IMR-90 (cell line): ENCODE measurements at regions not wholly inside any gene's neighbourhood (a gene's known extent, or its start where the extent isn't known, plus 50 kb on each side); places are given as distances from the start of the nearest gene placed in this dataset.

Source experiments
- ATAC-seq: fragments of 200-7000 bp; cut with Tn5 transposase; 2 replicates; pipeline ENCODE4 v1.9.1; 2020; ENCODE audit warnings: low read depth, mild to moderate bottlenecking, moderate library complexity
- BruUV-seq: library from RNA; stranded (reverse); fragments of 400-500 nt; replicated peaks from 2 replicates; lab custom pipeline; 2021; lab: Mats Ljungman, UMichigan
- CTCF ChIA-PET: fragments of 300-600 bp; formaldehyde crosslinking; extraction: SDS; loops from one replicate; lab custom pipeline; 2021; ENCODE audit warnings: antibody characterized with exemption; lab: Yijun Ruan, JAX
- POLR2A ChIA-PET: fragments of 300-600 bp; sonication (Branson Sonifier 250); formaldehyde crosslinking; loops from one replicate; lab custom pipeline; 2022; ENCODE audit warnings: antibody characterized with exemption; ENCODE audit not compliant: unreplicated experiment; lab: Charles Lee
- DNase-seq: peaks from one replicate; pipeline ENCODE4 v3.0.0; 2013
- H2AFZ ChIP-seq: replicated peaks from 2 replicates; pipeline ENCODE3; 2013; ENCODE audit warnings: low read length, mild to moderate bottlenecking; ENCODE audit not compliant: poor library complexity
- H2AK5ac ChIP-seq: 2 replicates; pipeline ENCODE4 v1.6.1; 2013; ENCODE audit warnings: low read depth, low read length, inconsistent platforms
- H2AK9ac ChIP-seq: replicated peaks from 2 replicates; pipeline ENCODE3; 2013; ENCODE audit warnings: mild to moderate bottlenecking, low read depth, low read length, moderate library complexity; ENCODE audit not compliant: poor library complexity
- H2BK120ac ChIP-seq: 2 replicates; pipeline ENCODE4 v1.6.1; 2013; ENCODE audit warnings: low read depth, low read length, inconsistent platforms
- H2BK15ac ChIP-seq: 3 replicates; pipeline ENCODE4 v1.6.1; 2013; ENCODE audit warnings: low read depth, low read length, inconsistent platforms
- H2BK20ac ChIP-seq: 2 replicates; pipeline ENCODE4 v1.6.1; 2013; ENCODE audit warnings: low read depth, mild to moderate bottlenecking, inconsistent platforms, low read length, moderate library complexity
- H2BK5ac ChIP-seq: 2 replicates; pipeline ENCODE4 v1.6.1; 2013; ENCODE audit warnings: mild to moderate bottlenecking, low read depth, low read length, inconsistent platforms; ENCODE audit not compliant: poor library complexity, severe bottlenecking
- H3K14ac ChIP-seq: replicated peaks from 2 replicates; pipeline ENCODE4 v1.6.1; 2013; ENCODE audit warnings: low read depth, low read length, inconsistent platforms
- H3K18ac ChIP-seq: 2 replicates; pipeline ENCODE4 v1.6.1; 2013; ENCODE audit warnings: low read depth, low read length, control low read depth
- H3K23ac ChIP-seq: 2 replicates; pipeline ENCODE4 v1.6.1; 2013; ENCODE audit warnings: low read depth, low read length, inconsistent platforms
- H3K27ac ChIP-seq: 2 replicates; pipeline ENCODE4 v1.5.1; 2013; ENCODE audit warnings: mild to moderate bottlenecking, control low read depth, low read length; ENCODE audit not compliant: insufficient read depth
- H3K27me3 ChIP-seq: 2 replicates; pipeline ENCODE4 v1.6.1; 2013; ENCODE audit warnings: low read length; ENCODE audit not compliant: control insufficient read depth, insufficient read depth
- H3K36me3 ChIP-seq: 2 replicates; pipeline ENCODE4 v1.6.1; 2013; ENCODE audit warnings: low read length, mixed read lengths; ENCODE audit not compliant: control insufficient read depth, insufficient read depth
- H3K4ac ChIP-seq: 2 replicates; pipeline ENCODE4 v1.6.1; 2013; ENCODE audit warnings: low read depth, low read length, inconsistent platforms
- H3K4me1 ChIP-seq: 2 replicates; pipeline ENCODE4 v1.6.1; 2013; ENCODE audit warnings: low read length, mixed read lengths; ENCODE audit not compliant: control insufficient read depth, insufficient read depth
- H3K4me2 ChIP-seq: 2 replicates; pipeline ENCODE4 v1.6.1; 2013; ENCODE audit warnings: low read depth, mild to moderate bottlenecking, control low read depth, low read length, moderate library complexity
- H3K4me3 ChIP-seq: 2 replicates; pipeline ENCODE4 v1.5.1; 2013; ENCODE audit warnings: low read depth, mild to moderate bottlenecking, control low read depth, low read length, moderate library complexity; ENCODE audit not compliant: insufficient read depth
- H3K56ac ChIP-seq: 2 replicates; pipeline ENCODE4 v1.6.1; 2013; ENCODE audit warnings: low read length, inconsistent platforms; ENCODE audit not compliant: insufficient read depth; ENCODE audit errors: extremely low read depth
- H3K79me1 ChIP-seq, 2 experiments: 2 replicates each; pipeline ENCODE4 v1.6.1; 2013; ENCODE audit warnings: low read length in 2 of 2, inconsistent platforms in 1 of 2, low read depth in 1 of 2
- H3K9ac ChIP-seq: 2 replicates; pipeline ENCODE4 v1.6.1; 2013; ENCODE audit warnings: low read depth, low read length, control low read depth
- H3K9me1 ChIP-seq: 2 replicates; pipeline ENCODE4 v1.6.1; 2013; ENCODE audit warnings: low read length, inconsistent platforms; ENCODE audit not compliant: insufficient read depth
- H3K9me3 ChIP-seq: 2 replicates; pipeline ENCODE4 v1.6.1; 2013; ENCODE audit warnings: low read length; ENCODE audit not compliant: control insufficient read depth, insufficient read depth
- H4K20me1 ChIP-seq: 2 replicates; pipeline ENCODE4 v1.6.1; 2013; ENCODE audit warnings: low read length, inconsistent platforms; ENCODE audit not compliant: insufficient read depth
- H4K5ac ChIP-seq: 2 replicates; pipeline ENCODE4 v1.6.1; 2013; ENCODE audit warnings: mild to moderate bottlenecking, low read depth, low read length, control low read depth
- H4K8ac ChIP-seq, 2 experiments: 2 replicates each; pipeline ENCODE4 v1.6.1; 2013; ENCODE audit warnings: low read depth in 2 of 2, low read length in 2 of 2, control low read depth in 1 of 2, inconsistent platforms in 1 of 2
- H4K91ac ChIP-seq: 2 replicates; pipeline ENCODE4 v1.6.1; 2013; ENCODE audit warnings: low read depth, low read length, inconsistent platforms; ENCODE audit not compliant: insufficient read depth
- BHLHE40 ChIP-seq: fragments of 150-350 bp; IDR thresholded peaks from 2 replicates; pipeline ENCODE4 v1.6.1; 2016; ENCODE audit warnings: mild to moderate bottlenecking, low read depth, low read length
- CHD1 ChIP-seq: IDR thresholded peaks from 2 replicates; pipeline ENCODE4 v1.6.1; 2012; ENCODE audit warnings: low read depth, low read length, improper control_type of control experiment
- CTCF ChIP-seq: conservative IDR thresholded peaks from 2 replicates; pipeline ENCODE4 v1.5.1; 2012; ENCODE audit warnings: mild to moderate bottlenecking, low read depth, low read length, improper control_type of control experiment
- FOS ChIP-seq: fragments of 150-350 bp; IDR thresholded peaks from 2 replicates; pipeline ENCODE4 v1.6.1; 2016; ENCODE audit warnings: low read depth, low read length
- MAFK ChIP-seq: IDR thresholded peaks from 2 replicates; pipeline ENCODE4 v1.6.1; 2012; ENCODE audit warnings: low read depth, low read length, improper control_type of control experiment
- MAZ ChIP-seq: IDR thresholded peaks from 2 replicates; pipeline ENCODE4 v1.6.1; 2012; ENCODE audit warnings: low read depth, mild to moderate bottlenecking, low read length, improper control_type of control experiment, moderate library complexity, borderline replicate concordance
- MXI1 ChIP-seq: IDR thresholded peaks from 2 replicates; pipeline ENCODE4 v1.6.1; 2012; ENCODE audit warnings: low read depth, mild to moderate bottlenecking, low read length, moderate library complexity, borderline replicate concordance
- POLR2A ChIP-seq: IDR thresholded peaks from 2 replicates; pipeline ENCODE4 v1.6.1; 2012; ENCODE audit warnings: mild to moderate bottlenecking, low read depth, low read length
- RAD21 ChIP-seq: IDR thresholded peaks from 2 replicates; pipeline ENCODE4 v1.6.1; 2012; ENCODE audit warnings: low read length, improper control_type of control experiment
- RFX5 ChIP-seq: IDR thresholded peaks from 2 replicates; pipeline ENCODE4 v1.8.0; 2012; ENCODE audit warnings: low read depth, mild to moderate bottlenecking, low read length, moderate library complexity
- SMC3 ChIP-seq: fragments of 150-350 bp; IDR thresholded peaks from 2 replicates; pipeline ENCODE4 v1.6.1; 2016; ENCODE audit warnings: low read depth, mild to moderate bottlenecking, antibody characterized with exemption, low read length, moderate library complexity
- WGBS, 2 experiments: methylation state at CpG; one replicate each; pipeline versions ENCODE4 v1.1.5 to v1.1.7; 2013; ENCODE audit warnings: missing lambda C conversion rate in 2 of 2; ENCODE audit not compliant: insufficient read length in 1 of 2; ENCODE audit errors: extremely low coverage in 2 of 2; 5-methylcytosine and 5-hydroxymethylcytosine counted together
- dilution Hi-C: fragments of 300-500 bp; cut with HindIII; formaldehyde crosslinking; loops from one replicate; pipeline ENCODE4 v1.14.3; 2018; ENCODE audit warnings: low sequenced_read_pairs; ENCODE audit not compliant: unreplicated experiment
- in situ Hi-C: fragments of 300-500 bp; cut with MboI; formaldehyde crosslinking; loops from 3 replicates; pipeline ENCODE4 v1.14.3; 2019; ENCODE audit warnings: low sequenced_read_pairs, inconsistent platforms, mixed read lengths
- intact Hi-C: fragments of 100-400 bp; cut with micrococcal nuclease; formaldehyde crosslinking; loops from 2 replicates; pipeline ENCODE4 v1.10.0; 2022
- TF ChIP-seq, protein P1 (sequence below): fragments of 150-350 bp; IDR thresholded peaks from 2 replicates; pipeline ENCODE4 v1.6.1; 2017; ENCODE audit warnings: mild to moderate bottlenecking, antibody characterized with exemption, low read length, low read depth
- TF ChIP-seq, protein P2 (sequence below): fragments of 150-350 bp; IDR thresholded peaks from 2 replicates; pipeline ENCODE4 v1.6.1; 2016; ENCODE audit warnings: low read depth, mild to moderate bottlenecking, low read length, moderate library complexity, borderline replicate concordance

- H4K91ac ChIP-seq = no peak overlapping the region
Measured at GRCh38 chr18:71321319-71321718, 1032.5 kb downstream of the SOCS6 start.

More at GRCh38 chr18:71321319-71321718, 1032.5 kb downstream of the SOCS6 start:
- H2AK5ac ChIP-seq = no peak overlapping the region
- no peak overlapping the region for H2BK5ac ChIP-seq
- no peaks in the 10 kb centered on the region for H3K36me3 ChIP-seq
- no CpG with 5 or more reads among the region's 3 CpGs for WGBS, 2 experiments
- no peak overlapping the region for H2BK120ac ChIP-seq
- H3K9me3 ChIP-seq = peaks cover 6% of the 10 kb centered on the region
- no peaks in the 10 kb centered on the region for H3K4me1 ChIP-seq
- no peak overlapping the region for H2BK20ac ChIP-seq
- no peak overlapping the region for H4K8ac ChIP-seq
- no peak overlapping the region for H3K23ac ChIP-seq
- intact Hi-C loops (no loop called here), in situ Hi-C loops (no loop called here), dilution Hi-C loops (no loop called here)
- H4K5ac ChIP-seq = no peak overlapping the region
- H3K27ac ChIP-seq = no peak overlapping the region
- TF ChIP-seq CHD1 = no peak
- TF ChIP-seq MAZ = no peak
- TF ChIP-seq MAFK = no peak
- no peak for TF ChIP-seq POLR2A
- no peak for TF ChIP-seq SMC3
- no peak for TF ChIP-seq BHLHE40
- no peak for TF ChIP-seq CTCF
- no peak for TF ChIP-seq RAD21
- TF ChIP-seq, protein P1, sequence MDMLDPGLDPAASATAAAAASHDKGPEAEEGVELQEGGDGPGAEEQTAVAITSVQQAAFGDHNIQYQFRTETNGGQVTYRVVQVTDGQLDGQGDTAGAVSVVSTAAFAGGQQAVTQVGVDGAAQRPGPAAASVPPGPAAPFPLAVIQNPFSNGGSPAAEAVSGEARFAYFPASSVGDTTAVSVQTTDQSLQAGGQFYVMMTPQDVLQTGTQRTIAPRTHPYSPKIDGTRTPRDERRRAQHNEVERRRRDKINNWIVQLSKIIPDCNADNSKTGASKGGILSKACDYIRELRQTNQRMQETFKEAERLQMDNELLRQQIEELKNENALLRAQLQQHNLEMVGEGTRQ = no peak
- TF ChIP-seq, protein P2, sequence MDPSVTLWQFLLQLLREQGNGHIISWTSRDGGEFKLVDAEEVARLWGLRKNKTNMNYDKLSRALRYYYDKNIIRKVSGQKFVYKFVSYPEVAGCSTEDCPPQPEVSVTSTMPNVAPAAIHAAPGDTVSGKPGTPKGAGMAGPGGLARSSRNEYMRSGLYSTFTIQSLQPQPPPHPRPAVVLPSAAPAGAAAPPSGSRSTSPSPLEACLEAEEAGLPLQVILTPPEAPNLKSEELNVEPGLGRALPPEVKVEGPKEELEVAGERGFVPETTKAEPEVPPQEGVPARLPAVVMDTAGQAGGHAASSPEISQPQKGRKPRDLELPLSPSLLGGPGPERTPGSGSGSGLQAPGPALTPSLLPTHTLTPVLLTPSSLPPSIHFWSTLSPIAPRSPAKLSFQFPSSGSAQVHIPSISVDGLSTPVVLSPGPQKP = no peak
- no peak for TF ChIP-seq MXI1
- TF ChIP-seq FOS = no peak
- TF ChIP-seq RFX5 = no peak
- no peak overlapping the region for H2BK15ac ChIP-seq
- no TSS peak for BruUV-seq
- no peaks in the 10 kb centered on the region for H3K79me1 ChIP-seq
- H3K4me2 ChIP-seq = no peak overlapping the region
- no peak for DNase-seq
- ChIA-PET CTCF (no interaction called here), POLR2A (no interaction called here)
- H3K4me3 ChIP-seq = no peak overlapping the region
- no peaks in the 10 kb centered on the region for H4K20me1 ChIP-seq
- H3K18ac ChIP-seq = no peak overlapping the region
- no peaks in the 10 kb centered on the region for H3K27me3 ChIP-seq
- H3K56ac ChIP-seq = no peak overlapping the region
- H2AK9ac ChIP-seq = no peak overlapping the region
- no peak overlapping the region for H3K4ac ChIP-seq
- no peak for ATAC-seq
- H3K9ac ChIP-seq = no peak overlapping the region
- H3K9me1 ChIP-seq = no peaks in the 10 kb centered on the region
- H2AFZ ChIP-seq = no peak overlapping the region
- no peak overlapping the region for H3K14ac ChIP-seq
